RPMI7951 (cell line): ENCODE measurements at regions not wholly inside any gene's neighbourhood (a gene's known extent, or its start where the extent isn't known, plus 50 kb on each side); places are given as distances from the start of the nearest gene placed in this dataset.

Experiments
- DNase-seq: peaks from one replicate; pipeline ENCODE4 v3.0.0-alpha.2; 2012; ENCODE audit warnings: low read depth

DNA sequence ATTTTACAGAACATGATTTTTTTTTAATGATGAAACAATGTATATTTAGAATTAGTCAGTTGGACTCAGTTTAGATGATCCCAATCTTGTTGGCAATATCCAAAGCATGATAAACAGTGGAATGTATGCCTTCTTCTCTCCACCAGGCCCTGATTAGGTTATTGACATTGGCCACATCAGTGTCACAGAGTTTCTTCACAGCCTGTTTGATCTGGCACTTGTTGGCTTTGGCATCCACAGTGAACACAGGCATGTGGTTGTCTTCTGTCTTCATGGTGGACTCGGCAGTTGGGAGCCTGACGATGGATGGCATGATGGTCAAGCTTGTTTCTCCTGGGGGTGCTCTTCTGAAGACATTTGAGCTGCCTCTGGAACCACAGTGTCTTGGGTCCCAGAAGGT is 317.5 kb downstream of the PMP22 start:
- no peak for DNase-seq

DNA sequence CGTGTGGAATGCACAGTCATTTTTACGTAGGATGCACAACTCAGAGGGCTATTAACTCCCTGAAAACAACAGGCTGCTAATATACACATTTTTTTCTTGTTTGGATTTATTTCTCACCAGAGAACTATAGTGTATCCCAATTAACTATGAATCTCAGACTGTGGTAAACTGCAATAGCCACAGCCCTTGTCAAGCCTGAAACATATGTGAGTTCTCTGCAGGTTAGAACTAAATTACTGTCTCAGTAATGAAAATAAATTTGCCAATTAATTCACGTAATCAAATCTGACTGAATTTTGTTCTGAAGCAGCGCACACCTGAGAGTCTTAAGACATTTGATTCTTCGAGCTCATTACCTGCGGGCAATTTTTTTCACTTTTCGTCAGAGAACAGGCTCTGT is 318.6 kb downstream of the PMP22 start:
- DNase-seq, result no peak

DNA sequence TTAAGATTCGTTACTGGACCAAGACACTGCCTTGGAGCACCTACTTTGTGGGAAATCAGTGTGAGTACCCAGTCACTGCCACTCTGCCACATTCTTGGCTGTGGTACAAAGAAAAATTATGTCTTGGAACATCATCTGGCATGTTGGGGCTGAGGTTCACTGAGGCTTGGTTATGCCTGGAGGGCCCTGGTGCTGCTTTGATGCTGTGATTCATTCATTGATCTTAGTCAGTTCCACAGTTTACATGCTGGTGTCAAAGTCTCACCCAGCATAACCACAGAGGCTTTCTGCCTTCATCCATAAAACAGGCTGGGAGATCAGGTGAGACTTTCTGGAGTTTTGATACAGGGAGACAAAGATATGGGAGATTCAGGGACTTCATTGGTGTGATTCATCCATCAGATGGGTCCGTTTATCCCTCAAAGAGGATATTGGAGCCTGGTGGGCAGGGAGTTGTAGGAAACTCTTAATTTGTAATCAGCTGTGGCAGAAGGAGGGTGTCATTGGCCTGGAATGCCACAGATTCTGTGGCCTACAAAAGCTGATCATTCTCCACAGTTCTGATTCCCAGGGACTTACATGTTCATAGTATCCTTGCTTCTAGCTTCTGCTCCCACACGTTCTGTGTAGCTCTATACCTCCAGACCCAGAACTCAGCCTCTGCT is 322.5 kb downstream of the PMP22 start:
- peak; percentile 74 for DNase-seq

DNA sequence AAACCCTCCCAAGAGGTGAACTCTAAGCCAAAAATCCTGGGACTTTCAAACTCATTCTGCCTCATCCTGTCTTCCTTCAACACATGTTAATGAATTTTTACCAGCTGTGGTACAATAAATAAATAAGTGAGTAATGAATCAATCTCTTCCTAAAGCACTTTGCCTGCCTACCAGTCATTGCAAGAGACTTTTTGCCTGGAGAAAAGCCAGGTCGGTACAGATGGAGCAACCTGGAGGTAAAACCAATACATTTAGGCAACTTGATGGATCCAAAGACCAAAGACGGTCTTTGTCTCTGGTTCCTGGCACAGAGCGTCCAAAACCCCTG is 324.2 kb downstream of the PMP22 start:
- DNase-seq, result no peak

DNA sequence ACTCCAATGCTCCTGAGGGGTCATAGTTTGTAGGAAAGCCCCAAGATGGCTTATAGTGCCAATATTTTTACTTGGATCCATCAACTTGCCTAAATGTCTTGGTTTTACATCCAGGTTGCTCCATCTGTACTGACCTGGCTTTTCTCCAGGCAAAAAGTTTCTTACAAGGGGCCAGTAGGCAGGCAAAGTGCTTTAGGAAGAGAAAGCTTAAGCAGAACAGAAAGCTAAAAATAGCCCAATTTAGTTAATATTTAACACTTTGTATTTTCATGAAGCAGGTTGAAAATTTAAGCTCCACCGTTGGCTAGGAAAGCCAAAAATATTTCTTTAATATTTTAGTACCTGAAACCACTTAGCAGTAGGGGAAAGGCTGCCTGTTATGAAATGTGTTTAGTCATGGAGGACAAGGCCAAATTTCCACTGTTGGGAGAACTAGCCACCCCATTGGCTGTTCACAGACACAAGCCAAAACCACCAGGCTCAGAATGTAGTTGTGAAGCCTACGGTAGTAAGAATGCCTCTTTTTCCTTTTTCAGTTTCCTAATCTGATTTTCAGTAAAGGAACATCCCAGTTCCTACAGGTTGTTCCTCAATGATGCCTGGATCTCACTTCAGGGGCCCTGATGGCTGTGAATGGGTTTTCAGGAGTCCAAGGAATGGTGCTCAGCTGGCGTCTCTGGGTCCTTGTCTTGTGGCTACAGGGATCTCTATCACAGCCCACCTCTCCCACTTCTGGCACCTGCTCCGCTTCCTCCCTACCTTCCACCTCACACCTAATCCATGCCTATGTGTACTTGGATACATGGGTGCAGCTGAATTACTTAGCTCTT is 324.8 kb downstream of the PMP22 start:
- no peak for DNase-seq

DNA sequence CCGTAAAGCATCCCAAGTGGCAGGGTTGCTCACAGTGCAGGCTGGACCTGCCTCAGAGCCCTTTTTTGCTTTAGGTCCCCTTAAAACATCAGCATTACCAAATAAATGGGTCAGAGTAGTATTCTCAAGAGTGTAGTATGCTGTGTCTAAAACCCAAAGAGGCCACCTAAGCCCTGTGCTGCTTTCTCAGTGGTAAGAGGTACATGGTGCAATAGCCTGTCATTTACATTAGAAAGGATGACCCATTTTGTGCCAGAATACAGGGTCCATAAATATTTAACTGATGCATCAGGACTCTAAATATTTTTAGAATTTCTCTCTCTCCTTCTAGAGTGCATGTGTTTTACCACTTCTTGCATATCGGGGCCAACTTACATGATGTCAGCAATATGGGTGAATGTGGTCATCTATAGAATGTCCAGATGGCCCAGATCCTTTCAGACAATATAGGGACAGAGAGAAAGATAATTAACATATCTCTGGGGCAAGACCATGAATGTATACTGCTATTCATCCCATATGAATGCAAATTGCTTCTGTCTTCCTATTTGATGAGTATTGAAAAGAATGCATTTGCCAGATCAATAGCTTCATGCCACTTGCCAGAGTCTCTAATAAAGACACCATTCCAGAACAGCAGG is 329.2 kb downstream of the PMP22 start:
- DNase-seq, result no peak

DNA sequence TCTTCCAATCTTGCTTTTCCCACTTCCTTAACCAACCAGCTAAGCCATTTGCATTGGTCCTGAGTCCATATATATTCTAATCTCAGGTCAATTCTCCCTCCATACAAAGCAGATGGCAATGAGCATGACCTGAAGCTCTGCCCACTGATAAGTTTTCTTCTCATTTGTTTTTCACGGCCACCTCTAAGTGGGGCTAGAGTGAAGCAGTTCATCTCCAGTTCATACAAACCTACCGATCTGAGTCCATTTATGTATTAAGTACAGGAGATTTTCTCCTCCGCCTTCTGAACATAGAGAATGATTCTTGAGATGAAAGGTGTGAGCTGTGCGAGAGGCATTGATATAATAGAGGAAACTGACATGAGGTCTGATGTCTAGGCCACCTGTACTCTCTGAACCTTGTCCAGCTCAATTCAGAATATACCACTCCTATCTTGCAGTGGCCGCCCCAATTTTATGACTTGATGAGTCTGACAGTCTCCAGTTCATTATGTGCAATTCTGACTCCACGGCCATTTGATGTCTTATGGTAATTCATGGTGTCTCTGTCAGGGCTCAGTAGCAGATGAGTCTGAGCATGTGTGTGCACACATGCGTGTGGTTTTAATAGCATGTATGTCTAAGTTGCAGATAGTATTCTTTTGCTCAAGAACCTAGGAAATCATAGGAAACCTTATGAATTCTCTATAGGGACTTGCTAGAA is 329.8 kb downstream of the PMP22 start:
- DNase-seq, result no peak

DNA sequence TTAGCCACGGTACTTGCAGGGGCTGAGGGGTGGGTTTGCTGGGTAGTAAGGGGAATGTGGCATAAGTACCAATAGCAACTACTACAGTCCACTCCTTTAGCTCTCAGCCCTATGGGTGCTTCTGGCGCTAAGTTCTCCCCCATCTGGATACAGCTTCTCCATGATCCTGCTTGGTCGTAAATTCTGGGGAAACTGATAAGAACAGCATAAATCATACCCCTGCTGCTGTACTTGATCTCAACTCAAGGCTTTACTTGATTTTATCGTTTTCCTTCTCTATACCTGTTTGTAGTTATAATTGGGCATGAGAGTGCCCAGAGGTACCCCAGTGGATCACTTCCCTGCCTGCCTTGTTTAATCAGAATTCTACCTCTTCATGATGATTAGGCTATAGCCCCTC is 331.4 kb downstream of the PMP22 start:
- DNase-seq, result no peak

DNA sequence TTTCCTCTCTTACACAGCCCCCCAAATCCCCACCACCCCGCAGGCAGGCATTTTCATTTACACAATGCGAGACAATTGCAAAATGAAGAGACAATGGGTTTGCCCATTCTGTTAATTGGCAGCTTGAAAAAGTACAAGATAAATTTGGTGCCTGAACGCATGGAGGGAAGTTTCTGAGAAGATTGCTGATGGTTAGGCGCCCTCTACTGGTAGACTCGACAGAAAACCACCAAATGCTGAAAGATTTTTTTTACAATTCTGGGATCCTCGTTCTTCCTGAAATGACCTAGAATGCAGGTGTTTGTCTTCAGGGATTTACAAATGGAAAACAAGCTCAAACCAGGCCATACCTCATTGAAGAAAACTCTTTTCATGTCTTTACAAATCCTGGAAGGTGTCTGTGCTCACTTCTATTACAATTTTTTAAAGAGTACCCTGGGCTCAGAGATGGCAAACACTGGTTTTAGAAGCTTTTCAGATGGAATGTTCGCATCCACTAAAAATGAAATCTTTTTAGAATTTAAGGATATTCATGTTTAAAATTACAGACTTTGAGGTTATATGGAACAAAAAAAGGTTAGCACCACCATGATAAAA is 338.5 kb downstream of the PMP22 start:
- peak; percentile 51 for DNase-seq

DNA sequence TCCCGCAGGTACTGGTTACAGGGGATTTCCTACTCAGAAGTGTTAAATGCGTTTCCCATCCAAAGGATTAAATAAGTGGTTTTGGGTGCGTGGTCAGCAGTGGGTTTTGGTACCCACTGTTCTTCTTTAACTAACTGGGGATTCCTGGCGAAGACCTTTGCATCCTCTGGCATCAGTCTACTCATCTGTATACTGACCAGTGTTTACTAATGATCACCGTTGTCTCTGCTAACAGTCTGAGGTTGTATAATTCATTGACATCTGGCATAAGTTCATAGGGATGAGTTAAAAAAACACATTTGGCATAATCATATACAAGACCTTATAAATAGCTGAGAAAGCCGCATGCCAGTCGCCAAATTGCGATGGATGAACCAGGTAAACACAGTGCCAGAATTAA is 339.1 kb downstream of the PMP22 start:
- no peak for DNase-seq

DNA sequence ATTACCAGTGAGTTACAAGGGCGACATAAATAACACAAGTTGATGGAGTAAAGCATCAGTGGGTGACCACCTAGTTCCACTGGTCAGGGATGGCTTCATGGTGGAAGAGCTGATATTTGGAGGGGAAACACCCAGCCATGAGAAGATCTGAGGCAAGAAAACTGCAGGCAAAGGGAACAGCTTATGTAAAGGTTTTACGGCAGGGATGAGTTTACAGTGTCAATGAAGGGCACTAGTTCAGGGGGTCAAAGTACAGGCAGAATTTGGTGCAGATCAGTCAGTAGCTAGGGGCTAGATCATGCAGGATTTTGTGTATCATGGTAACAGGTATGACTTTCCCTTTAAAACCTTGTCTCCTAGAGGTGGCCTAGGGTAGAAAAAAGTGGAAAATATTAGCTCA is 339.6 kb downstream of the PMP22 start:
- DNase-seq, result no peak

DNA sequence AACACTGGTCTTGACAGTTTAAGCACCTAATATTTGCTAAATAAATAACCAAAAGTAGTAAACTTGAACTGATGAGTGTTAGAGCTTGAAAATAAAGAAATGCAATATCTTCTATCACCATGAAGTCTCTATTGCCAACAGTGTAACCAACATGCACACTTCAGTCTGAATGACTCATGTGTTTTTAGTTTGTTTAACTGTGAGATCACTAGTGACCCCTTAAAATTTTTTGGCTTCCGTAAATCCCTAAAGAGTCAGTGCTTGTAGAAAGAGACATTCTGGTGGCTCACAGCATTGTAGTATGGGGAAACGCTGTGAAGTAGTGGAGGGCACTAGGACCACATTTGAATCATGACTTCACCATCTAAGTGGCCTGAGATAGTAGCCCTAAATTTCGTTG is 341.1 kb downstream of the PMP22 start:
- DNase-seq, result no peak

DNA sequence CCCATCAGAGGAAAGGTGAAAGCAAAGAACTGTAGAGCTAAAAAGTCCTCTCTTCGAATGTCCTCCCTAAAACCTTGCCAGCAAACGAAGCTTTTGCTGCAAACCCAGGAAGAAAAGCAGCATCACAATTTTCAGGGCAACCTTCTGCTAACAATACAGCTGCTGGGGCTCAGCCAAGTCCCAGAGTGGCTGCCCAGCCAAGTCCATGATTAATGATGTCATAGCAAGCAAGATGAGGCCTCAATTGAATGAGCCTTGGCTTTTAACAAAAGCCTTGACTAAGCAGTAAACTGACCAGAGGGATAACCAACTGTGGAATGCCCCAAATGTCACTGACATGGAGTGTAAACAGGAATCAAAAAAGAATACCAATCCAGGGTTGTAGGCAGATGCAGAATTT is 342.7 kb downstream of the PMP22 start:
- no peak for DNase-seq

DNA sequence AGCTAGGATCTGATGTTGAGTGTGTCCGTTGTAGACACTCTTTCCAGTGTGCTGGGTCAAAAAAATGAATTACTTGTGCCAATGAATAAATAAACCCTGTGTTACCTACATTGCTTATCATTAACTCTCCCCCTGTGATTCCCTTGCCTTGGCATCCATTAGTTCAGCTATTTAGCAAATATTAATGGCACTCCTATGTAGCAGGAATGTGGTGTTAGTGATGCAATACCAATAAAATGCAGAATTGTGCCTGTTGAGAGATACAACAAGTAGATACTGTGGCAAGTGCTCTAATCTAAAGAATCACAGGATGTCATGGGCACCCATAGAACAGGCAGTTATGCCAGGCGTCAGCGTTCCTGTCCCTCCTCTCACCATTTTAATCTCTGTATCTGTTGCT is 343.2 kb downstream of the PMP22 start:
- DNase-seq, result no peak

DNA sequence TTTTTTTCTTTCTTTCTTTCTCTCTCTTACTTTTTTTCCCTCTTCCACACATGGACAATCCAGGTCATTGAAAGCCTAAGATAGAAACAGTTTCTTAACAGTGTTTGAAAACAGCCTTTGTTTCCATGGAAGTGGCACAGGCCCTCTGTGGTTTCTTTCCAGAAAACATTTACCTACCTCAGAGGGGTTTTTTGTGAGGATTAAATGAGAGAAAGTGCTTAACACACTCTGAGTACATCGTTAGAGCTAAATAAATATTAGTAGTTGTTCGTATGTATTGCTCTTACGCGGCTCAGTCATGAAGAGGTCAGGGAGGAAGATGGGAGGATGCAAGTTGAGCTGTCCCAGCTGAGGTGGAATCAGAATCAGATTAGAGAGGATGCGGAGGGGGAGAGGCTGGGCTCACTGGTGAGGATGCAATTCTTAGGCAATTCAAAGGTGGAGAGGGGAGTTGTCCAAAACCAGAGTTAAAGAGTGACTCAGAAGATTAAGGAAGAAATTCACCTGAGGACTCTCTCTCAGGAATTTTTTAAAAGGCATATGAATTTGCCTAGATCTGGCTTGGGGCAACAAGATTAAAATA is 345.4 kb downstream of the PMP22 start:
- no peak for DNase-seq

DNA sequence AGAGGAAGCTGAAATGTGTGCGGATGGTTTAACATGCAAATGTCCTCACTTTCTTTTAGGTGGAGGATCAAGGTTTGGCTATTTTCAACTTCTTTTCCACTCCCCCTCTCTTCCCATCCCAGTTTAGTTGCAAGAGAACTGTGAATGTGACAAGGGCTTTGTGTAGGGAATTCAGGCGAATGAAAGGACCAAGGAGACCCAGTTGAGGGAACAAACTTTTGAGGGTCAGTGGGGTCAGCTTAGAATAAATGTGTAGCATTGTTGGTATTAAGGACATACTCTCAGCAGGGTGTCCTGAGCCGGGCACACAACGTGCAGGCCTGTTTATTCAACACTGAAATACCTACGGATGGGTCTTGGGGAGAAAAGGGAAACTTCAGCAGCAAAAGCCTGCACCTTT is 346.0 kb downstream of the PMP22 start:
- no peak for DNase-seq

DNA sequence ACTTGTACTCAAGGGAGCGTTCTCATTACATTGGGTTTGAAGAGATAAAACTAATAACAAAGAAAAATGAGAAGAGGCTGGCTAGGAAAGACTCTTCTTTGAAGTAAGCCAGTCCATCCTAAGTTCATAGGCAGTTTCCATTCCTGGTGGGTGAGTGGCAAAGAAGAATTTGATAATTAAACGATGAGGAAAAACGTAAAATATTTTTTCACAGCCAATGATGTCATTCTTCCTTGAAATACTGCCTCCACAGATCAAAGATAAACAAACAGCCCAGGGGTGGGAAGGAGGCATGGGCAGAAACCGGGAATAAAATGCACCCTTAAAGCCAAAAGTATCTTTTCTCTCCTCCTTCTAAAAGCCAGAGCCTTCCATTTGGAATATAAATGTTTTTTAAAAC is 346.6 kb downstream of the PMP22 start:
- DNase-seq, result no peak

DNA sequence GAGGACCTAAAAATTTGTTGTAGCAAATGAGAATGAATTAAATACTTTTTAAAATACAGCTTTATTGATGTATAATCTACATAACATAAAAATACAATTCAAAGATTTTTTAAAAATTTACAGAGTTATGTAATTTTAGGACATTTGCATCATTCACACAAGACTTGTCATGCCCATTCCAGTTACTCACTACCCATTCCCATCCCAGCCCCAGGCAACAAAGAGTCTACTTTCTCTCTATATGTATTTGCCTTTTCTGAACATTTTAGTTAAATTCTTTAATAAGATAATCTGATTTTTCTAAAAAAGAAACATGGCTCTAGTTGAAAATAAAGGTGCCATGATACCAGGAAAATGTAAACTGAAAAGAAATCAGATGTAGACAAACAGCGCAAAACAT is 354.2 kb downstream of the PMP22 start:
- no peak for DNase-seq

DNA sequence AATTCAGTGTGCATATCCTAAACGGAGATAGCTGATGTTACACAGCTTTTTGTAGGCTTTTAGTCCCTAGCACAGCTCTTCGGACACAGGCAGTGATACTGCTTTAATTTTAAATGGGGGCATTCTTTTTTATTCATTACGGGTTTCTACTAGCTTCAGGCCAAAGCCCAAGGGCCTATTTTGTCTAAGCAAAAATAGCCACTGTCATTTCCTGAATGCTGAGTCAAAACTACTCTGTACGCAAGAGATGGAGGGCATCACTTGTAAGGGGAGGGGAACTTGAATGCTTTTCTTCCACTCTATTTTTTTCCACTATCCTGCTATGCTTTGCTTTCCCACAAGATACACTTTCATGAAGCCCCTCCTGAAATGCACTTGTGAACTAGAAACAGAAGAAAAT is 360.7 kb downstream of the PMP22 start:
- no peak for DNase-seq

DNA sequence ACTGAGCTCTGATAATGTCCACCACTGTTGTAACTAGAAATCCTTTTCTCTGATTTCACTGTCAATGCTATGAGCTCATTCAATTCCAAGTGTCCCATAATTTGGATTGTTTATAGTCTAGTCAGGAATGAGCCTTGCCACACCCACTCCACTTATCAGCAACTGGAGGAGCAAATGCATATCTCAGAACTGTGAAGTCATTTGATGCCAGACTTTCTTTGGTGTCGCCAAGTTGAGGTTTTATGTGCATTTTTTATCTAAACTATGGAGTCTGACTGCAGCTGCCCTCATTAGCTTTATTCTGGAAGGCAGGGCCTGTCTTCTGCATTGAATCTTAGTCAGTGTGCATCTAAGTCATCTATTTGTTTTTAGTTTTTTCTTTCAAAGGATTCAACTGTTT is 361.3 kb downstream of the PMP22 start:
- no peak for DNase-seq

DNA sequence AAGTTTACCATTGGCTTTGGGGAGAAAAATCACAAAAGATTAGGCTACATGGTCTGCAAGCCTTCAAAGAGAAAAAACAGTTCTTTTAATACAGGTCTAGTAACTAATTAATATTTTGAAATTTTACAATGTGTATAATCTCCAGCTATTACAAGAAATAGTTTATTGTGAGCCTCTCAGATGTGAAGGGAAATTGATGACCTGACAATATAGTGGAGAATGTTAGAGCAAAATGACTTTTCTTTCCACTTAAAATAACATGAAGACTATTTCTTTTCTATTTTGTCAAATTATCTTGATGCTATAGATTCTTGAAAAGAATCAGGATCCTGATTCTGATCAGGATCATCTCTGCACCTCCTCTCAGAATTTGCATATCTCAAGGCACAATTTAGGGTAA is 362.3 kb downstream of the PMP22 start:
- DNase-seq, result no peak

DNA sequence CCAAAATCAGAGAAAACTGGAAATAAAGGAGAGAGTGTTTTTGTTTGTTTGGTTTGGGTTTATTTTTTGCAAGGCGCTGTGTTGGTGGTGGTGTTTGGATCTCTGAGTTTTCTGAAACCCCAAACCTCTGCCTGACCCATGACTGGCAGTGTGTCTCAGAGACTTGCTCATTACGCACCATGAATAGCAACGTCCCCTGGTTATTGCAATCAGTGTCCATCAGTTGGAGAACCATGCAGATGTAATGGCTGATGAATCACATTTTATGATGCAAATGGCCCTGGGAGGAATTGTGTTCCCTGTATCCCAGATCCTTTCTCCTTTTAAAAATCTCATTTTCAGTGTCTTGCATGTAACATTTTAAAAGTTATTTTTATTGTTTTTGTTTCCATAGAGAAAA is 362.8 kb downstream of the PMP22 start:
- no peak for DNase-seq
